ENCODE measurements at regions not wholly inside any gene's neighbourhood (a gene's known extent, or its start where the extent isn't known, plus 50 kb on each side); places are given as distances from the start of the nearest gene placed in this dataset.

GRCh38 chr11:70910835-70911234, 341.5 kb downstream of the SHANK2 start:
- TF ChIP-seq POLR2AphosphoS5 (IDR thresholded peaks at IDR 0.05) (no peak), RAD21 (conservative IDR thresholded peaks at IDR 0.05) (no peak), SMC3 (conservative IDR thresholded peaks at IDR 0.05; ENCODE audit: poor library complexity) (no peak), REST (IDR thresholded peaks at IDR 0.05; ENCODE audit: borderline replicate concordance) (no peak), EZH2 (IDR thresholded peaks at IDR 0.05; ENCODE audit: borderline replicate concordance, insufficient read depth, low read length, poor library complexity, severe bottlenecking) (no peak), MXI1 (conservative IDR thresholded peaks at IDR 0.05; ENCODE audit: poor library complexity, severe bottlenecking) (no peak), EP300 (conservative IDR thresholded peaks at IDR 0.05; ENCODE audit: poor library complexity, severe bottlenecking) (no peak), TAF1 (IDR thresholded peaks at IDR 0.05; ENCODE audit: low read depth) (no peak)
- TF ChIP-seq, protein P1, sequence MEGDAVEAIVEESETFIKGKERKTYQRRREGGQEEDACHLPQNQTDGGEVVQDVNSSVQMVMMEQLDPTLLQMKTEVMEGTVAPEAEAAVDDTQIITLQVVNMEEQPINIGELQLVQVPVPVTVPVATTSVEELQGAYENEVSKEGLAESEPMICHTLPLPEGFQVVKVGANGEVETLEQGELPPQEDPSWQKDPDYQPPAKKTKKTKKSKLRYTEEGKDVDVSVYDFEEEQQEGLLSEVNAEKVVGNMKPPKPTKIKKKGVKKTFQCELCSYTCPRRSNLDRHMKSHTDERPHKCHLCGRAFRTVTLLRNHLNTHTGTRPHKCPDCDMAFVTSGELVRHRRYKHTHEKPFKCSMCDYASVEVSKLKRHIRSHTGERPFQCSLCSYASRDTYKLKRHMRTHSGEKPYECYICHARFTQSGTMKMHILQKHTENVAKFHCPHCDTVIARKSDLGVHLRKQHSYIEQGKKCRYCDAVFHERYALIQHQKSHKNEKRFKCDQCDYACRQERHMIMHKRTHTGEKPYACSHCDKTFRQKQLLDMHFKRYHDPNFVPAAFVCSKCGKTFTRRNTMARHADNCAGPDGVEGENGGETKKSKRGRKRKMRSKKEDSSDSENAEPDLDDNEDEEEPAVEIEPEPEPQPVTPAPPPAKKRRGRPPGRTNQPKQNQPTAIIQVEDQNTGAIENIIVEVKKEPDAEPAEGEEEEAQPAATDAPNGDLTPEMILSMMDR (IDR thresholded peaks at IDR 0.05; ENCODE audit: poor library complexity, severe bottlenecking), result no peak

DNA sequence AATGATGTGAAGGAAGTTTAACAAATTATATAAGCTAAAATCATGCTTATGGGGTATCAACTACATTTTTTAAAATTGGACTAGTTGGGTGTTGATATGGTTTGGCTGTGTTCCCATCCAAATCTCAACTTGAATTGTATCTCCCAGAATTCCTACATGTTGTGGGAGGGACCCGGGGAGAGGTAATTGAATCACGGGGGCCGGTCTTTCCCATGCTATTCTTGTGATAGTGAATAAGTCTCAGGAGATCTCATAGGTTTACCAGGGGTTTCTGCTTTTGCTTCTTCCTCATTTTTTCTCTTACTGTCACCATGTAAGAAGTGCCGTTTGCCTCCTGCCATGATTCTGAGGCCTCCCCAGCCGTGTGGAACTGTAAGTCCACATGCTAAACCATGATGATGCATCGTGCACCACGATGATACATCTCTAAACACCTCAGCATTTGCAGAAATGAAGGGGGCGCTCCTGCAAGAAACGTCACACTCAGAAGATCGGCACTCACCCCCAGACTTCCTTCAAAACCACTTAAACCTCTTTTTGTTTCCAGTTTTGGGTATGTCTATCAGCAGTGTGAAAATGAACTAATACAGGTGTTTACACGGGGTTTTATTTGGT, 340.0 kb downstream of the SHANK2 start:
- Histone ChIP-seq H3K27me3 (ENCODE audit: insufficient read depth, low read depth, low read length) (no peaks in the 10 kb centered on the region), H3K9me2 (ENCODE audit: insufficient read depth, low read length) (no peaks in the 10 kb centered on the region), H2AFZ (ENCODE audit: low read depth, low read length) (no peak overlapping the region), H3K9me3 (ENCODE audit: low read length) (no peaks in the 10 kb centered on the region), H3K79me2 (replicated peaks; ENCODE audit: insufficient read depth, low read length) (no peaks in the 10 kb centered on the region), H3F3A (ENCODE audit: insufficient read depth, low read length, poor library complexity, severe bottlenecking) (no peaks in the 10 kb centered on the region), H3K4me2 (ENCODE audit: low read length) (no peak overlapping the region), H3K36me3 (ENCODE audit: insufficient read depth, low read length) (no peaks in the 10 kb centered on the region), H3K27ac (ENCODE audit: low read length) (no peak overlapping the region), H3K9ac (ENCODE audit: low read length) (no peak overlapping the region), H3K4me3 (ENCODE audit: low read length) (no peak overlapping the region), H4K20me1 (ENCODE audit: insufficient read depth) (no peaks in the 10 kb centered on the region)
- no peak for TF ChIP-seq SMC3 (conservative IDR thresholded peaks at IDR 0.05; ENCODE audit: poor library complexity)
- TF ChIP-seq MXI1 (conservative IDR thresholded peaks at IDR 0.05; ENCODE audit: poor library complexity, severe bottlenecking), result no peak
- TF ChIP-seq TAF1 (IDR thresholded peaks at IDR 0.05; ENCODE audit: low read depth), result no peak
- no peak for TF ChIP-seq EZH2 (IDR thresholded peaks at IDR 0.05; ENCODE audit: borderline replicate concordance, insufficient read depth, low read length, poor library complexity, severe bottlenecking)
- no peak for TF ChIP-seq RAD21 (conservative IDR thresholded peaks at IDR 0.05)
- TF ChIP-seq POLR2AphosphoS5 (IDR thresholded peaks at IDR 0.05), result no peak
- no peak for TF ChIP-seq EP300 (conservative IDR thresholded peaks at IDR 0.05; ENCODE audit: poor library complexity, severe bottlenecking)

More at GRCh38 chr11:70910835-70911234, 341.5 kb downstream of the SHANK2 start:
- H3K27ac ChIP-seq (ENCODE audit: low read length), result no peak overlapping the region
- H3K9me2 ChIP-seq (ENCODE audit: insufficient read depth, low read length), result no peaks in the 10 kb centered on the region
- H3K4me2 ChIP-seq (ENCODE audit: low read length), result no peak overlapping the region
- H3K9me3 ChIP-seq (ENCODE audit: low read length), result no peaks in the 10 kb centered on the region
- no peak overlapping the region for H2AFZ ChIP-seq (ENCODE audit: low read depth, low read length)
- no peak overlapping the region for H3K9ac ChIP-seq (ENCODE audit: low read length)
- no peaks in the 10 kb centered on the region for H3K79me2 ChIP-seq (replicated peaks; ENCODE audit: insufficient read depth, low read length)
- H3F3A ChIP-seq (ENCODE audit: insufficient read depth, low read length, poor library complexity, severe bottlenecking), result no peaks in the 10 kb centered on the region
- H3K4me3 ChIP-seq (ENCODE audit: low read length), result no peak overlapping the region
- H3K36me3 ChIP-seq (ENCODE audit: insufficient read depth, low read length), result no peaks in the 10 kb centered on the region
- H3K27me3 ChIP-seq (ENCODE audit: insufficient read depth, low read depth, low read length), result no peaks in the 10 kb centered on the region
- H4K20me1 ChIP-seq (ENCODE audit: insufficient read depth), result no peaks in the 10 kb centered on the region
